IMR-90 (cell line): ENCODE measurements at regions not wholly inside any gene's neighbourhood (a gene's known extent, or its start where the extent isn't known, plus 50 kb on each side); places are given as distances from the start of the nearest gene placed in this dataset.

Experiments used
- ATAC-seq: fragments of 200-7000 bp; cut with Tn5 transposase; 2 replicates; pipeline ENCODE4 v1.9.1; 2020; ENCODE audit warnings: low read depth, mild to moderate bottlenecking, moderate library complexity
- BruUV-seq: library from RNA; stranded (reverse); fragments of 400-500 nt; replicated peaks from 2 replicates; lab custom pipeline; 2021; lab: Mats Ljungman, UMichigan
- CTCF ChIA-PET: fragments of 300-600 bp; formaldehyde crosslinking; extraction: SDS; loops from one replicate; lab custom pipeline; 2021; ENCODE audit warnings: antibody characterized with exemption; lab: Yijun Ruan, JAX
- POLR2A ChIA-PET: fragments of 300-600 bp; sonication (Branson Sonifier 250); formaldehyde crosslinking; loops from one replicate; lab custom pipeline; 2022; ENCODE audit warnings: antibody characterized with exemption; ENCODE audit not compliant: unreplicated experiment; lab: Charles Lee
- DNase-seq: peaks from one replicate; pipeline ENCODE4 v3.0.0; 2013
- H2AFZ ChIP-seq: replicated peaks from 2 replicates; pipeline ENCODE3; 2013; ENCODE audit warnings: low read length, mild to moderate bottlenecking; ENCODE audit not compliant: poor library complexity
- H2AK5ac ChIP-seq: 2 replicates; pipeline ENCODE4 v1.6.1; 2013; ENCODE audit warnings: low read depth, low read length, inconsistent platforms
- H2AK9ac ChIP-seq: replicated peaks from 2 replicates; pipeline ENCODE3; 2013; ENCODE audit warnings: mild to moderate bottlenecking, low read depth, low read length, moderate library complexity; ENCODE audit not compliant: poor library complexity
- H2BK120ac ChIP-seq: 2 replicates; pipeline ENCODE4 v1.6.1; 2013; ENCODE audit warnings: low read depth, low read length, inconsistent platforms
- H2BK15ac ChIP-seq: 3 replicates; pipeline ENCODE4 v1.6.1; 2013; ENCODE audit warnings: low read depth, low read length, inconsistent platforms
- H2BK20ac ChIP-seq: 2 replicates; pipeline ENCODE4 v1.6.1; 2013; ENCODE audit warnings: low read depth, mild to moderate bottlenecking, inconsistent platforms, low read length, moderate library complexity
- H2BK5ac ChIP-seq: 2 replicates; pipeline ENCODE4 v1.6.1; 2013; ENCODE audit warnings: mild to moderate bottlenecking, low read depth, low read length, inconsistent platforms; ENCODE audit not compliant: poor library complexity, severe bottlenecking
- H3K14ac ChIP-seq: replicated peaks from 2 replicates; pipeline ENCODE4 v1.6.1; 2013; ENCODE audit warnings: low read depth, low read length, inconsistent platforms
- H3K18ac ChIP-seq: 2 replicates; pipeline ENCODE4 v1.6.1; 2013; ENCODE audit warnings: low read depth, low read length, control low read depth
- H3K23ac ChIP-seq: 2 replicates; pipeline ENCODE4 v1.6.1; 2013; ENCODE audit warnings: low read depth, low read length, inconsistent platforms
- H3K27ac ChIP-seq: 2 replicates; pipeline ENCODE4 v1.5.1; 2013; ENCODE audit warnings: mild to moderate bottlenecking, control low read depth, low read length; ENCODE audit not compliant: insufficient read depth
- H3K27me3 ChIP-seq: 2 replicates; pipeline ENCODE4 v1.6.1; 2013; ENCODE audit warnings: low read length; ENCODE audit not compliant: control insufficient read depth, insufficient read depth
- H3K36me3 ChIP-seq: 2 replicates; pipeline ENCODE4 v1.6.1; 2013; ENCODE audit warnings: low read length, mixed read lengths; ENCODE audit not compliant: control insufficient read depth, insufficient read depth
- H3K4ac ChIP-seq: 2 replicates; pipeline ENCODE4 v1.6.1; 2013; ENCODE audit warnings: low read depth, low read length, inconsistent platforms
- H3K4me1 ChIP-seq: 2 replicates; pipeline ENCODE4 v1.6.1; 2013; ENCODE audit warnings: low read length, mixed read lengths; ENCODE audit not compliant: control insufficient read depth, insufficient read depth
- H3K4me2 ChIP-seq: 2 replicates; pipeline ENCODE4 v1.6.1; 2013; ENCODE audit warnings: low read depth, mild to moderate bottlenecking, control low read depth, low read length, moderate library complexity
- H3K4me3 ChIP-seq: 2 replicates; pipeline ENCODE4 v1.5.1; 2013; ENCODE audit warnings: low read depth, mild to moderate bottlenecking, control low read depth, low read length, moderate library complexity; ENCODE audit not compliant: insufficient read depth
- H3K56ac ChIP-seq: 2 replicates; pipeline ENCODE4 v1.6.1; 2013; ENCODE audit warnings: low read length, inconsistent platforms; ENCODE audit not compliant: insufficient read depth; ENCODE audit errors: extremely low read depth
- H3K79me1 ChIP-seq, 2 experiments: 2 replicates each; pipeline ENCODE4 v1.6.1; 2013; ENCODE audit warnings: low read length in 2 of 2, inconsistent platforms in 1 of 2, low read depth in 1 of 2
- H3K9ac ChIP-seq: 2 replicates; pipeline ENCODE4 v1.6.1; 2013; ENCODE audit warnings: low read depth, low read length, control low read depth
- H3K9me1 ChIP-seq: 2 replicates; pipeline ENCODE4 v1.6.1; 2013; ENCODE audit warnings: low read length, inconsistent platforms; ENCODE audit not compliant: insufficient read depth
- H3K9me3 ChIP-seq: 2 replicates; pipeline ENCODE4 v1.6.1; 2013; ENCODE audit warnings: low read length; ENCODE audit not compliant: control insufficient read depth, insufficient read depth
- H4K20me1 ChIP-seq: 2 replicates; pipeline ENCODE4 v1.6.1; 2013; ENCODE audit warnings: low read length, inconsistent platforms; ENCODE audit not compliant: insufficient read depth
- H4K5ac ChIP-seq: 2 replicates; pipeline ENCODE4 v1.6.1; 2013; ENCODE audit warnings: mild to moderate bottlenecking, low read depth, low read length, control low read depth
- H4K8ac ChIP-seq, 2 experiments: 2 replicates each; pipeline ENCODE4 v1.6.1; 2013; ENCODE audit warnings: low read depth in 2 of 2, low read length in 2 of 2, control low read depth in 1 of 2, inconsistent platforms in 1 of 2
- H4K91ac ChIP-seq: 2 replicates; pipeline ENCODE4 v1.6.1; 2013; ENCODE audit warnings: low read depth, low read length, inconsistent platforms; ENCODE audit not compliant: insufficient read depth
- CEBPB ChIP-seq: IDR thresholded peaks from 2 replicates; pipeline ENCODE4 v1.6.1; 2012; ENCODE audit warnings: low read depth, low read length, improper control_type of control experiment
- CHD1 ChIP-seq: IDR thresholded peaks from 2 replicates; pipeline ENCODE4 v1.6.1; 2012; ENCODE audit warnings: low read depth, low read length, improper control_type of control experiment
- MAFK ChIP-seq: IDR thresholded peaks from 2 replicates; pipeline ENCODE4 v1.6.1; 2012; ENCODE audit warnings: low read depth, low read length, improper control_type of control experiment
- MAZ ChIP-seq: IDR thresholded peaks from 2 replicates; pipeline ENCODE4 v1.6.1; 2012; ENCODE audit warnings: low read depth, mild to moderate bottlenecking, low read length, improper control_type of control experiment, moderate library complexity, borderline replicate concordance
- MXI1 ChIP-seq: IDR thresholded peaks from 2 replicates; pipeline ENCODE4 v1.6.1; 2012; ENCODE audit warnings: low read depth, mild to moderate bottlenecking, low read length, moderate library complexity, borderline replicate concordance
- POLR2A ChIP-seq: IDR thresholded peaks from 2 replicates; pipeline ENCODE4 v1.6.1; 2012; ENCODE audit warnings: mild to moderate bottlenecking, low read depth, low read length
- RAD21 ChIP-seq: IDR thresholded peaks from 2 replicates; pipeline ENCODE4 v1.6.1; 2012; ENCODE audit warnings: low read length, improper control_type of control experiment
- RFX5 ChIP-seq: IDR thresholded peaks from 2 replicates; pipeline ENCODE4 v1.8.0; 2012; ENCODE audit warnings: low read depth, mild to moderate bottlenecking, low read length, moderate library complexity
- SMC3 ChIP-seq: fragments of 150-350 bp; IDR thresholded peaks from 2 replicates; pipeline ENCODE4 v1.6.1; 2016; ENCODE audit warnings: low read depth, mild to moderate bottlenecking, antibody characterized with exemption, low read length, moderate library complexity
- WGBS, 2 experiments: methylation state at CpG; one replicate each; pipeline versions ENCODE4 v1.1.5 to v1.1.7; 2013; ENCODE audit warnings: missing lambda C conversion rate in 2 of 2; ENCODE audit not compliant: insufficient read length in 1 of 2; ENCODE audit errors: extremely low coverage in 2 of 2; 5-methylcytosine and 5-hydroxymethylcytosine counted together
- dilution Hi-C: fragments of 300-500 bp; cut with HindIII; formaldehyde crosslinking; loops from one replicate; pipeline ENCODE4 v1.14.3; 2018; ENCODE audit warnings: low sequenced_read_pairs; ENCODE audit not compliant: unreplicated experiment
- in situ Hi-C: fragments of 300-500 bp; cut with MboI; formaldehyde crosslinking; loops from 3 replicates; pipeline ENCODE4 v1.14.3; 2019; ENCODE audit warnings: low sequenced_read_pairs, inconsistent platforms, mixed read lengths
- intact Hi-C: fragments of 100-400 bp; cut with micrococcal nuclease; formaldehyde crosslinking; loops from 2 replicates; pipeline ENCODE4 v1.10.0; 2022
- TF ChIP-seq, protein P1 (sequence below): fragments of 150-350 bp; IDR thresholded peaks from 2 replicates; pipeline ENCODE4 v1.6.1; 2016; ENCODE audit warnings: low read depth, mild to moderate bottlenecking, low read length, moderate library complexity, borderline replicate concordance
- TF ChIP-seq, protein P2 (sequence below): conservative IDR thresholded peaks from 2 replicates; pipeline ENCODE4 v1.5.1; 2012; ENCODE audit warnings: mild to moderate bottlenecking, low read depth, low read length, improper control_type of control experiment

DNA sequence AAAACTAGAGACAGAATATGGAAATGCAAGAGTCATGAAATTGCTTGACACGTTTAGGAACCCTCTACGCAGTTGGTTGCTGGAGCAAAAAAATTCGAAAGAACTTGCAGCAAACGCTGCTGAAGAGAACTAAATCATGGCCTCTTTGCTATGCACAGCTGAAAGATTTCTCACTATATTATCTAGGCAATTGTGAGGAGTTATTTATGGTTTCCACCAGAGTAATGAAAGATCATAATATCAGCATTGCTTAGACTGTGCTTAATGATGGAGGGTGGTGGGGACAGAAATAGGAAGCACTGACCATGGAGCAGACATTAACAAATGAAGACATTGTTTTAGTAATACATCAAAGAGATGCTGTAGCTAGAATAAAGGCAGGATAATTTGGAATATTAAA lies 593.4 kb upstream of the ZNF717 start:
- dilution Hi-C loops (no loop called here), in situ Hi-C loops (no loop called here), intact Hi-C loops (no loop called here)
- Histone ChIP-seq H3K79me1 (no peaks in the 10 kb centered on the region), H2BK15ac (no peak overlapping the region), H4K20me1 (no peaks in the 10 kb centered on the region), H3K36me3 (no peaks in the 10 kb centered on the region), H3K14ac (no peak overlapping the region), H2AK5ac (no peak overlapping the region), H3K4me2 (no peak overlapping the region), H3K4me3 (no peak overlapping the region), H2BK120ac (no peak overlapping the region), H4K5ac (no peak overlapping the region), H3K9ac (no peak overlapping the region), H3K9me1 (no peaks in the 10 kb centered on the region), H4K8ac (no peak overlapping the region), H3K23ac (no peak overlapping the region), H3K9me3 (no peaks in the 10 kb centered on the region), H3K27ac (no peak overlapping the region), H2AFZ (no peak overlapping the region), H3K4me1 (no peaks in the 10 kb centered on the region), H3K4ac (no peak overlapping the region), H3K27me3 (no peaks in the 10 kb centered on the region), H2AK9ac (no peak overlapping the region), H3K56ac (no peak overlapping the region), H2BK20ac (no peak overlapping the region), H3K18ac (no peak overlapping the region), H2BK5ac (no peak overlapping the region), H4K91ac (no peak overlapping the region)
- BruUV-seq, result no TSS peak
- ChIA-PET POLR2A (no interaction called here), CTCF (interaction anchor here (1.4 kb wide), 1 partner anchor 10 kb away, joined by 5 read pairs; no protein-coding TSS in a partner anchor)
- TF ChIP-seq, protein P1, sequence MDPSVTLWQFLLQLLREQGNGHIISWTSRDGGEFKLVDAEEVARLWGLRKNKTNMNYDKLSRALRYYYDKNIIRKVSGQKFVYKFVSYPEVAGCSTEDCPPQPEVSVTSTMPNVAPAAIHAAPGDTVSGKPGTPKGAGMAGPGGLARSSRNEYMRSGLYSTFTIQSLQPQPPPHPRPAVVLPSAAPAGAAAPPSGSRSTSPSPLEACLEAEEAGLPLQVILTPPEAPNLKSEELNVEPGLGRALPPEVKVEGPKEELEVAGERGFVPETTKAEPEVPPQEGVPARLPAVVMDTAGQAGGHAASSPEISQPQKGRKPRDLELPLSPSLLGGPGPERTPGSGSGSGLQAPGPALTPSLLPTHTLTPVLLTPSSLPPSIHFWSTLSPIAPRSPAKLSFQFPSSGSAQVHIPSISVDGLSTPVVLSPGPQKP, result no peak
- no peak for TF ChIP-seq MXI1
- no peak for TF ChIP-seq RAD21
- TF ChIP-seq CEBPB, result no peak
- TF ChIP-seq CHD1, result no peak
- no peak for TF ChIP-seq MAFK
- TF ChIP-seq POLR2A, result no peak
- no peak for TF ChIP-seq MAZ
- TF ChIP-seq SMC3, result no peak
- TF ChIP-seq, protein P2, sequence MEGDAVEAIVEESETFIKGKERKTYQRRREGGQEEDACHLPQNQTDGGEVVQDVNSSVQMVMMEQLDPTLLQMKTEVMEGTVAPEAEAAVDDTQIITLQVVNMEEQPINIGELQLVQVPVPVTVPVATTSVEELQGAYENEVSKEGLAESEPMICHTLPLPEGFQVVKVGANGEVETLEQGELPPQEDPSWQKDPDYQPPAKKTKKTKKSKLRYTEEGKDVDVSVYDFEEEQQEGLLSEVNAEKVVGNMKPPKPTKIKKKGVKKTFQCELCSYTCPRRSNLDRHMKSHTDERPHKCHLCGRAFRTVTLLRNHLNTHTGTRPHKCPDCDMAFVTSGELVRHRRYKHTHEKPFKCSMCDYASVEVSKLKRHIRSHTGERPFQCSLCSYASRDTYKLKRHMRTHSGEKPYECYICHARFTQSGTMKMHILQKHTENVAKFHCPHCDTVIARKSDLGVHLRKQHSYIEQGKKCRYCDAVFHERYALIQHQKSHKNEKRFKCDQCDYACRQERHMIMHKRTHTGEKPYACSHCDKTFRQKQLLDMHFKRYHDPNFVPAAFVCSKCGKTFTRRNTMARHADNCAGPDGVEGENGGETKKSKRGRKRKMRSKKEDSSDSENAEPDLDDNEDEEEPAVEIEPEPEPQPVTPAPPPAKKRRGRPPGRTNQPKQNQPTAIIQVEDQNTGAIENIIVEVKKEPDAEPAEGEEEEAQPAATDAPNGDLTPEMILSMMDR, result no peak
- TF ChIP-seq RFX5, result no peak
- ATAC-seq (no peak), DNase-seq (no peak)
- no CpG with 5 or more reads among the region's 4 CpGs for WGBS, 2 experiments
